GM04503 (cell line): ENCODE measurements at regions not wholly inside any gene's neighbourhood (a gene's known extent, or its start where the extent isn't known, plus 50 kb on each side); places are given as distances from the start of the nearest gene placed in this dataset.

ENCODE experiments used
- DNase-seq: peaks from one replicate; pipeline ENCODE4 v3.0.0-alpha.2; 2012; ENCODE audit warnings: low read depth

DNA sequence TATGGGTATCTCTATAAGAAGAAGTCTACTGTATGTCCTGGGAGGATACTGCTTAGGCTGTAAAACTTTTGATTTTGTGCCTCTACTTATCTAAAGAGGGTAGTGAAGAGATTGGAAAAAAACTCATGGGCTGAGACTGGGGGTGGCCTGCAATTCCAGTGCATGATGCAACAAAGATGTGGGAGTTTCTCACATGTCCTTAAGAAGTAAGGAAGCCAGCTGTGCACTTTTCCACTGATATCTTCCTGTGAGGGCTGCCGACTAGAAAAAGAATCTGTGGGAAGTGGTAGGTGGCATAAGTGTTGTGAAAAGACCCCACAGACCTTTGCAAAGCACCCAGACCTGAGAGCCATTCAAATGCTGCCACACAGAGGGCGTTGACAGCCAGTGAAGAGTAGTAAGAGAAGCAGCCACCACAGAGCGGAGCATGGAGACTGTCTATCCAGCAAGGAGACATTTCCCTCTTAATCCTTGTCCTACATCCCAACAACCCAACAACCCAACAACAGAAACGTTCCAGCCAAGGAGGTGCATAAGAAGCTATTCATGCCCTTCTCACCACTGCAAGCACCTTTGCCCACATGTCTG, 65.1 kb downstream of the PFDN4 start:
- no peak for DNase-seq

DNA sequence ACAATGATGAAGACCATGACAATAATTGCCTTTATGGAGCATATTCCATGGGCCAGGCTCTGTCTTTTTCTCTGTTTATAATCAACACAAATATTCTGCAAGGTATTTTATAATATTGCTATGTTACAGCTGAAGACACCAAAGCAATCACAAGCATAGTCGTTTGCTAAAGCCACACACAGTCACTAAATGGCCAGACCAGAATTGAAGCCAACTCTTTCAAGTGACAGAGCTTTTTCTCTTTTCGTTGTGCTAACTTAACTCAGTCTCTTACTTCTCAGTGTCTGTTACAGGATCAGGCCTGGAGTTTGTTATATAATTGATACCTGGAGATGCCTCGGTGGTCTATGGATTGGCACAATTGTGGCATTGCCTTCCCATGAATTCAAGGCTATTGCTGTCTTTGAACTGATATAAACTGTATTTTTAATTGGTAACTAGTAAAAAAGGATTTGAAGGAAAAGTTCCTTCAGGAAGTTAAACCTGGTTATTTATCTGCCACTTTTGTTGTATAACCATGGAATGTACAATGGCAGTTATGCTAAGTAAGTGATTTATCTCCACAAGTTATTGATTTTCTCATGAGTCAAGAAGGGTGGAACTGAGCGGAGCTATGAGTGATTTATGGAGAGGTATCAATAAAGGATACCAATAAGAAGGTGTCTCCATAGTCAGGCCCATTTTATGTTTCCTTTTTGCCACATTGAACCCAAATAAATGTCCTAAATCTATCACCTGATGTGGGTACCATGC, 67.6 kb downstream of the PFDN4 start:
- no peak for DNase-seq

DNA sequence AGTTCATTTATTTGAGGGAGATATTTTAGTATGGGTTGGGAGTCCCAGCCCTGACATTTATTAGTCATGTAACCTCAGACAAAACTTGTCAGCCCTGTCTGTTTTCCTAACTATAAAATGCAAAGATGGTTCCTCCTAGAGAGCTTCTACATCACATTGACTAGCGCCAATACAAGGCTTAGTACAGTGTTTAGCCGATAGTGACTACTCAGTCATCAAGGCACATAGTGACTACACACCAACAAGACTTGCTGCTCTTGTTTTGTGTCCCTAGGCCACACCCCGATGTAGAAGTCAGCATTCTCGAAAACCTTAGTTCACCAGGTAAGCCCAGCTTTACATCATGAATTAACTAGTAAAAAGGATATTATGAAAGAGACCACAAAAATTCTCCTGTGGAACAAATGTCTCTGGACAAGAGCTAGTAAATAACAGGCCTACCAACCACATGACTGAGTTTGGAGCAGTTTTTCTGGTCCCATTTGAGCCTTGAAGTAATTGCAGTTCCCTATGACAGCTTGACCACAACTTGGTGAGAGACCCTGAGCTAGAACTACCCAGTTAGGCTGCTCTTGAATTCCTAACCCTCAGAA, 68.8 kb downstream of the PFDN4 start:
- DNase-seq: no peak

DNA sequence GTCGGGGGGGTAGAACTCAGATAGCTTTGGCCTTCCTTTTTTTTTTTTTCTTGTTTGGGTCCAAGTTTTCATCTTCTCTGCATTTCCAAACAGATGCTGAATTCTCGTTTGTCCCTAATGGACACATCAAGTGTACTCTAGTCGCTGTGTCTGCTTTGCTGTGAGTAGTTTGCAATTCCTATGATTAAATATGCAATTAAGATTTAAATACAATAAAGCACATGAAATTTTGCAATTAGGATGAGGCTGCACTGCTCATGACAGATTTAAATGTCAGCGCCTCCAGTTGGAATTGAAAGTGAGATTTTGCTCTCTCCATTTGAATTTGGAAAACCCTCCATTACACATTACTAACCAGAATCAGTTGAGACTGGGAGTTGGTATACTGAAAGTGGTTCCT, 70.4 kb downstream of the PFDN4 start:
- no peak for DNase-seq

DNA sequence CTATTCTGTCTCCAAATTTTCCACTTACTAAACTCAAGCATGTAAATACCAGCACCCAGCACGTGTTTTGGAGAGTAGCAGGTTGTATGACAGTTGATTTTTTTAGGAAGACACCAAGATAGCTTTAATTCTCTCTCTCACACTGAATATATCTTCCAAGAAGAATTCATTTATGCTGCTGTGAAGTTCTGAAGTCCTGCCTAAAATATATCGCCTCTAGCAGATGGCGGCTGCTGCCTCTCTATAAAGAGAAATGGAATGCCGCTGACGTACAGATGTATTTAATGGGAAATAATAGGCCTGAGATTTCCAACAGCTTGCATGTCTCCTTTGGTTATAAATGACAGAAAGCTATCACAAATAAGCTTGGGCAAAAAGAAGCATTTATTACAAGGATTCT, 74.7 kb downstream of the PFDN4 start:
- DNase-seq: no peak

DNA sequence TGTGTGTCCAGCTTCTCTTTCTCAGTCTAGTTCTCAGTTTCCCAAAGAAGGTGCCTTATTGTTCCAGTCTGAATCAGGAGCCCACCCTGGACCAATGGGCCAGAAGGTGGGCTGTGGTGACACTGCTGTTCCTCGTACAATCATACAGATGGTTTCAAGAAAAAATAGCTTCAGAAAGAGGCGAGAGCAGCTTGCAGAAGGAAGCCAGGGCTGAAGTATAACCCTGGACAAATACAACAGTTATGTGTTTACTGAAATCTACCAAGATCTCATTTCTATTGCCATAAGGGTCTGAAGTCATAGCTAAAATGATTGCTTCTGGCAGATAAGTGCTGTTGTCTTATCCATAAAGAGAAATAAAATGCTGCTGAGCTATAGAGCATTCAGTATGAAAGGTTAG, 75.4 kb downstream of the PFDN4 start:
- DNase-seq: no peak

DNA sequence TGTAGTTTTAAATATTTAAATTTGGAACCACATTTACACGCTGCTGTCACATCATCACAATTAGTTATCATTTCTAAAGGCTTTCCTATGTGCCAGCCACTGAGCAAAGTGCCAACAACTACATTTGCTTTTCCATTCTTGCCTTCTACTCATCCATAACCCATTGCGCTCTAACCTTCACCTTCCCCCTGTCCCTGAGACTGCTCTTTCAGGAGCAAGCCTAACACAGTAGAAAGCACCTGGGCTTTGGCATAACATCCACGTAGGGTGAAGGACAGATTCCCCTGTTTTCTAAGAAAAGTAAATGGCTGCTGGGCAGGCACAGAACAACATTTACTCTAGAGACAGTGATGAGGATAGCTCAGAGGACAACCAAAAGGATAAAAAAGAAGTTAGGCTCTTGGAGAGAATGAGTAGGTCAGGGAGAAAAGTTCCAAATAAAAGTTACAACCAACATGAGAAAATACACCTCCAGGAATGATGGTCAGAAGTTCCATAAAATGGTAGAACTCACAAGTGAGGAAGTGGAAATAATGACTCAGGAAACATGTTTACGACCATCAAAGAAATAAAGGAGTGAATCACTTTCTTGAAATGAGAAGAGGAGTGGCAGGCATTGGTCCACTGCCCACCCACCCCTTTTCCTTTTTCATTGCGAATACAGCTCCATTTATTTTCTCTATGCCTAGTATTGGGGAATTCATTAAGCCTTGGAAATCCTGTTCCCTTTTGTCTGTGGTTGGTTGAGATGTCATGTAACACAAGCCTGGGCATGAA, 77.2 kb downstream of the PFDN4 start:
- DNase-seq: no peak

DNA sequence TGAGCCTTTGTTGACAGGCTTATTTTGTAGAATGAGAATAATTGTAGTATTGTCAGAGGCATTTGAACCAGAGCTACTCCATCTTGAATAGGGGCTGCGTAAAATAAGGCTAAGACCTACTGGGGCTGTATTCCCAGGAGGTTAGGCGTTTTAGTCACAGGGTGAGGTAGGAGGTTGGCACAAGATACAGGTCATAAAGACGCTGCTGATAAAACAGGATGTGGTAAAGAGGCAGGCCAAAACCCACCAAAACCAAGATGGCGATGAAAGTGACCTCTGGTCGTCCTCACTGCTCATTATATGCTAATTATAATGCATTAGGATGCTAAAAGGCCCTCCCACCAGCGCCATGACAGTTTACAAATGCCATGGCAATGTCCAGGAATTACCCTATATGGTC, 82.7 kb downstream of the PFDN4 start:
- no peak for DNase-seq

DNA sequence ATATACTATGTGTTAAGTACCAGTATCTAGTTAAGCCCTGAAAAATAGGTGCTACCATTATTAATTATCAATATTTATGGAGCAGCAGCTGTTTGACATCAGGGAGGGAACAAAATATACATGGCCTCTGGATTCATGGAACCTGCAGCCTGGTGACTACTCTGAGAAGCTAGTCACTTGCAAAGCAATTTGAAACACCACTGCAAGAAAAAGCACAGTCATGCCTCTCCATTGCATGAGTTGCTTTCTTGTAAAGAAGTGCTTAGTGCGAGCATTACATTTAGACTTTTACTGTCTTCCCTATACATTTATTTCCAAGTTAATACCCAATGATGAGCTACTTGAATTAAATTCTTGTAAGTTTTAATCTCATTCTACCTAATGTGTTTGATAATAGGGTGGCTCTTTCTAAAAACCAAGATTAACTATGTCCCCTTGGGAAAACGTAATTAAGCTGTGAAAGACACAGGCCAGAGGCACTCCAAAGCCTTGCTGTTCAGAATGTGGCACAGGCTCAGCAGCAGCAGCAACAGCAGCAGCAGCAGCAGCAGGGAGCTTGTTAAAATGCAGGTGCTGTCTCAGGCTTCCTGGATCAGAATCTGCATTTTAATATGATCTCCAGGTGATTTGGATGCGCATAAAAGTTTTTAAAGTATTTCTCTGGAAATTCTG, 83.6 kb downstream of the PFDN4 start:
- no peak for DNase-seq

DNA sequence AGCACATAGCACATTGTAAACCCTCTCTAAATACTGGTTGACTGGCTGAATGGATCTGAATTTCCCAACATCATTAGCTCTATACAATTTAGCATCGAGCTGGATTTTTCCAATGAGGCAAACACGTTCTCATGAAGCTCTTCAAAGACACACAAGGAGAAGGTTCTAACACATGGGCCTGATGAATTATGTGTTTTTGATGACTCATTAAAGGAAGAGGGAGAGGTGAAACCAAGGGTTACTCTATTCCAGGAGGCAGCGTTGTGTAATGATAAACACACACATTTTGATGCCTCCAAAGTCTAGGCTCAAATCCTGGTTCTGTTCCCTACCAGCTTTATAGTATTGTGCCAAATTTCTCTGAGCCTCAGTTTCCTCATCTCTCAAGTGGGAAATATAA, 84.3 kb downstream of the PFDN4 start:
- DNase-seq: no peak

DNA sequence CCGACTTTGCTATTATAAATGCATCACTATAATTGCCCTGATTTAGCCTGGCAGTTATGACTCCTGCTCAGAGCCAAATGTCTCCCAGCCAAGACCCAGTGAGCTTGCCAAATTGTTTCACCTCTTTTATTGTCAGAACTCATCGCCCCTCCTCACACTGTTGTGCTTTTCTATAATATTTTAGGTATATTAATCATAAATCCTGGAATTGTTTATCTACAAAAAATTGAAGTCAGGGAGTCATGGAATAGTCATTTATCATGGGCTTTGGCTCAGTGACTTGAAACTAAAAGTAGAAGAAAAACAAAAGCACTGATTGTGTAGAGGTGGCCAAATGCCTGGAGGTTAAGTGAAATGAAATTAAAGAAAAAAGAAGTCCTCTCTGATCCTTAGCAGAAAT, 85.6 kb downstream of the PFDN4 start:
- no peak for DNase-seq

DNA sequence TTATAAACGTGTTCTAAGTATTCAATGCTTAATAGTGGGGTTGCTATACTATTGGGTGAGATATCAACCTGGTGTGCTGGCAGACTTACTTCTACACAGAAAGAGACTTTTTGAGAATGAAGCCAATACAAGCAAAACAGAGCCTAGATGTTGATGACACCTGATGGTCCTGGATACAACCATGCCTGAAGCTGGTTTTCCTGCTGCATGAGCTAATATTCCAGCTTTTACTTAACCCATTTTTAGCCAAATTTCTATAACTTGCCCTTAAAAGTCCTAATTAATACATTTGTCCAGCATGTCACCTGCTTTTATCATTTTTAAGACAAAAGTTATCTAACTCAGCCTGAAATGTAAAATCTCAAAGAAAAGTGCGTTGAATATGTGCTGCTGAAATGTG, 86.2 kb downstream of the PFDN4 start:
- DNase-seq: no peak

DNA sequence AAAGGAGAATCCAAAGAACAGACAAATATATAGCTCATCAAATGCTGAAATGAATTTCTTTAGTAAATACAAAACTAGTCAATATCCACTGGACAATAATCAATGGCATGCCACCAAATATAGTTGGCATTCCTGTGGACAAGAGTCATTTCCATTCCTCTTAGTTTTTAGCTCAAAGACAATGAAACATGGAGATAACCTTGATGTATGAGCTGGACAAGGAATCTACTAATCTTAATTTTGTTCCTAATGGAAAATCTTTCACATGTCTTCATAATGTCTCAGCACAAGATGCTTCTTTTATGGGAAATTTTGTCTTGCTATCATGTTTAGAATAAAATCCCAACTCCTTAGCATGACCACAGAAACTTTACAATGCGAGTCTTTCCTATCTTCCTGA, 87.8 kb downstream of the PFDN4 start:
- DNase-seq: no peak

DNA sequence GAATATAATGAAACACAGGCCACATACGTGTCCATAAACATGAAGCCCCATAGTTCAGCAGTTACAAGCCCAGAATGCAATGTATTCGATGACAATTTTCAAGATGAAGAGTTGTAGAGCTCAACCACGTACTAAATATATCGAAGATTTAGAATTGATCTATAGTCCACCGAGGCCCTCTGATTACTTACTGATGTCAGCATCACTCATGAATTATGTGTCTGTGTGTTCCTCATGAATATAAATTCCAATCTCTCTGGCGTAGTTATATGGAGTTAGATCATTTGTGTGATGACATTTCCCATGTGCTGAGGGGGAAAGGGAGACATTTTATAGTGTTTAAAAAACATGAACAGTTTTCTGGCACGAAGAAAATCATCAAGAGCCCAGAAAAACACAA, 97.5 kb downstream of the PFDN4 start:
- no peak for DNase-seq

DNA sequence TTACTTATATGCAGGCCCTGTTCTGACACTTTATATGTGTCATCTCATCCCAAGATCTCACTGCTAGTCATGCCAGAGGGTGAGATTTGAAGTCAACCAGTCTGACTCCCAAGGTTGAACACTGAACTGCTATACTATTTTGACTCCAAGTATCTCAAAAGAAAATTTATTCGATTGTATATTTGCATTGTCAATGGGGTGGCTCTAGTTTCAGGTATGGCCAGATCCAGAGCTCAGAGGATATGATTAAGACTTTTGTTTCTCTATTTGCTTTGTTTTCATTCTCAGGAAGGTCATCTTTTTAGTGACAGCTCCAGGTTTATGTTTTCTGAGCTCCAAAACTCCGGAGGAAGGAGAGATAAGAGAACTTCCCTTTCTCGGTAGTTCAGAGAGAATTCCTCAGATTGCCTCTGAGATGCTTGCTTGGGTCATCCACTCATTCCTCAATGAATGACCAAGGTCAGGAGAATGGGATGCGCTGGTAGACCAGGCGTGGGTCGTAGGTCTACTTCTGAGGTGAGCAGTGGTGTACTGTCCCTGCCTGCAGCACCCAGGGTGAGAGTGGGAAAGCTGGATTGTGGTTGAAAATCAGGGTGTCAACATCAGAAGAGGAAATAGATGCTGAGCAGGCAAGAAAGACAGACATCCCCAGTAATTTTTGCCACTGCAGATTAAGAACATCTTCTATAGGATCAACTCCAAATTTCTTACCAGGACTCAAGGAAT, 99.3 kb downstream of the PFDN4 start:
- no peak for DNase-seq

DNA sequence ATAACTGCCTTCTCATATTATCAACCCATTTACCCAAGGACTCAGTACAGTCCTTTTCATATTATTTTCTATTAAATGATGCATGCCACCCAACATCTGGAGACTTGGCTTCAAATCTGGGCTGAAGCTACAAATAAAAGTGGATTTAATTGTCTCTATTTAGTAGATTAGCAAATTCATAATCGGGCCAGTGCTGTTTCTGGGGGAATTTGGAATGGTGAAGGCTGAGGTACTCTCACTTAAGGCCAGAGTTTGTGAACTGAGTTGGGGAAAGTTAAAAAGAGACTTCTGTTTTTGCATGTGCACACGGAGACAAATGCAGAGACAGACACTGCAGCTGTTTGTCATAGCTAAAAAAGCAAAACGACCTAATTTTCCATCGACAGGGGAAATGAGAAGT, 100.9 kb downstream of the PFDN4 start:
- DNase-seq: no peak

DNA sequence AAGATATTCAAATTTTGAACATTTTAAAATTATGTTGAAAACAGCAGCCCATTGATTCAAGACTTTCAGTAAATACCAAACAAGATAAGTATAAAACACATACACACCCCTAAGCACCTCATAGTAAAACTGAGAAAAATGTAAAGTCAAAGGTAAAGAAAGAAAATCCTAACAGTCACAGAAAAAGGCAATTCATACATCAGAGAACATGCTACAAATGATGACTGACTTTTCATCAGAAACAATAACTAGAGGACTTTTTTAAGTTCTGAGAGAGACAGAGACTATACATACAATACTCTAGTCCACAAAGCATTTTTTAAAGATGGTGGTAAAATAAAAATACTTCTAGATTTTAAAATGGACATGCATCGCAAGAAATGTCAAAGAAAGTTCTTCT, 111.0 kb downstream of the PFDN4 start:
- DNase-seq: no peak

DNA sequence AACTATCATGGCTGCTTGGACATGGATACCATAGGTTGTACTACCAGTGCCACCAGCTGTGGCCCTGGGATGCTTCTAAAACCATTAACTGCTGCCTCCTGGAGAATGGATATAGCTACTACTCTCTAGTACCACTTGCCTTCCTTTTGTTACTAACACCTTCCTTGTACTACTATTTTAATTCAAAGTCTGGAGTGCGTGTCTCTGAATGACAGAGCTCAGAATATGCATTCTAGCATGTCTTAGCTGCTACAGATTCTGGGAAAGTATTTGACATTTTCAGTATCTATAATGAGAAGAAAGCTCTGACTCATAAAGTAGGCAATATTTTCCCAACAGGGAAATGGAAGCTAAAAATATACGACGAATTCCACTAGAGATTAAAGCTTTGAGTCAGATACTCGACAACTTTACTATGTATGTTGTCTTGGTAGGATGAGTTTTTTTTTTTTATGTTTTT, 112.3 kb downstream of the PFDN4 start:
- DNase-seq: no peak

DNA sequence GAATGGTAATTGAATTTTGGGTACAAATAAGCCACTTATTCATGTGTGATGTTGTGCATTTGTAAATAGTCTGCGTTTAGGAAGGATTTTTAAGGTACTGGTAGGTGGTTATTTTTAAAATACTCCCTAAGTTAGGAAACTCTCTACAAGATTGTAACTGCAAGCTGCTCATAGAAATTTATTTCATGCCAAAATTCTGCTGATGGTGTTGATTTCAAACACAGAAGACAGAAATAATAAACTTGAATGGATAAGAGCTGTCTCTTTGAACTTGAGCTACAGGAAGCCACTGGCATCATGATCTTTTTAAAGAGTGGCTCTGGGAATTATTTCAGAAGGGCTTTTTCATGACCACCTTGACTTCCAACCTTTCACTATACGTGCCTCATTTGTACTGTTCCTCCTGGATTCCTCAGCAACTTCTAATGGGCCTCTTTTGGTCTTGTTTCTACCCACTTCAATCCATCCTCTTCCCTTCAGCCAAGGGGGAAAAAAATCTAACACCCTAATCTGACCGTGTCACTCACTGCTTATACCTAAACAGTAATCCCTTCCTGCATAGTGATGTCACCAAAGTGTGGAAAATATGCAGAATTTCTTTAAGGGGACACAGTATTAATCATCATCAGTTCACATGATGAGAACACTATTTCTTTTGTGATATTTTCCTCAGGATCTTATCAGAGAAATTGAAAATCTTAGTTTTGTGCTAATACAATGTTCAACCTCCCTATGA, 113.6 kb downstream of the PFDN4 start:
- no peak for DNase-seq

DNA sequence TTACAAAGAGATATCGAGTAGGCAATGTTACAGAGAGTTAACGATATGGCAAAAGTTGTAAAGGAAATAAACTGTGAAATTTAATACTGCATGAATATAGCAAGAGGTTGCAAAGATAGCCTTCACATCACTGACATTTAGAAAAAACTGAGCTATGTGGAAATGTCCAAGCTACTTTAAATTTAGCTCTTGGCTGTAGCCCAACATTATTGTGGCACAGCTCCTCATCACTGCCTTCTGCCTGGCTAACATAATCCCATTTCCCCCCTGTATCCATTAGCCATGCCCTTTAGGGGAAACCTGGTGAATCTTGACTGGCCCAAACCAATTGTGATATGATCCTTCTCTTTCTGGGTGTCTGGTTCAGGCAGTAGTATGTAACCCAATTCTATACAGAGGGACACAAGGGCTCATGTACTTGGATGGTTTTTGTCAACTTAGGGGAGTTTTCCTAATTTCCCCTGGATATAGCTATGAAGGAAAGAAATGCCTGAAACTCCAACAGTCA, 115.4 kb downstream of the PFDN4 start:
- no peak for DNase-seq

DNA sequence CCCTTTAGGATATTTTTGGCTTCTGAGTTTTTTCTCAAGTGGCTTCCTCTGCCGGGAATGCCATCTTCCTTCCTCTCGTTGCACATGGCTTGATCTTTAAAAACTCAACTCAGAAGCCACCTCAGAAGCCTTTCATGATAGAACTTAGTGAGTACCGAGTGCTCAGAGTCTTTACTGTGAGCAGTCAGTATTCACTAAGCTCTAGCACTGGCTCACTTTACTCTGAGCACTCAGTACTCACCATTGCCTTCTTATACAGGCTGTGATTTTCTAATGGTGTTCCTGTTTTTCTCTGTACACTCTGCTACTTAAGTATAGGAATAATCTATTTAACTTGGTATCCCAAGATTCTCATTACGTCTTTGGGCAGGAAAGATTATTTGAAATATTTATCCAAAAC, 116.2 kb downstream of the PFDN4 start:
- no peak for DNase-seq
